ENCODE measurements at regions not wholly inside any gene's neighbourhood (a gene's known extent, or its start where the extent isn't known, plus 50 kb on each side); places are given as distances from the start of the nearest gene placed in this dataset.

GRCh38 chr9:13646500-13647021, 367.1 kb upstream of the MPDZ start:
- intact Hi-C loops (cut with DNase I) = no loop called here
- DNase-seq = no peak

GRCh38 chr9:13645557-13645956, 366.1 kb upstream of the MPDZ start:
- intact Hi-C loops (cut with DNase I) = no loop called here
- DNase-seq = no peak

DNA sequence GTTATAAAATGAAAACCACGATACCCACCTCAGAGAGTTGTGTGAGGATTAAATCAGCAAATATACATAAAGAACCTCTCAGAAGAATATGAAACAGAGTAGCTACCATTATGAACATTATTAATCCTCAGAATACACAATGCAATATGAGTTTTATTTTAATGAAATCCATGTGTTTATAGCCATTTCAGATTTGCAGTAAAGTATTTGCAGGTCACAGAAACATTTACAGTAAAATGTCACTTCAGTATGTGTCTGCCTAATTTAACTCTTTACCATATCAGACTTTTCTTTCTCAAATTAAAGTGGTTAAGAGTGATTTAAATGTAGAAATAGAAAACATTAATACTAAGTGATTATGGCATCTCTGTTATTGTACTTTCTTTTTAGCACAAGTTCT, 365.2 kb upstream of the MPDZ start:
- no peak for DNase-seq
- intact Hi-C loops (cut with DNase I) = no loop called here

- intact Hi-C loops (cut with DNase I) = no loop called here
- DNase-seq = no peak
These were observed 363.2 kb upstream of the MPDZ start for GRCh38 chr9:13642646-13643045.

GRCh38 chr9:13629067-13629466, 349.6 kb upstream of the MPDZ start:
- no peak for DNase-seq
- intact Hi-C loops (cut with DNase I) = no loop called here

- no peak for DNase-seq
- intact Hi-C loops (cut with DNase I) = no loop called here
These were observed 349.0 kb upstream of the MPDZ start for GRCh38 chr9:13628526-13628925.

DNA sequence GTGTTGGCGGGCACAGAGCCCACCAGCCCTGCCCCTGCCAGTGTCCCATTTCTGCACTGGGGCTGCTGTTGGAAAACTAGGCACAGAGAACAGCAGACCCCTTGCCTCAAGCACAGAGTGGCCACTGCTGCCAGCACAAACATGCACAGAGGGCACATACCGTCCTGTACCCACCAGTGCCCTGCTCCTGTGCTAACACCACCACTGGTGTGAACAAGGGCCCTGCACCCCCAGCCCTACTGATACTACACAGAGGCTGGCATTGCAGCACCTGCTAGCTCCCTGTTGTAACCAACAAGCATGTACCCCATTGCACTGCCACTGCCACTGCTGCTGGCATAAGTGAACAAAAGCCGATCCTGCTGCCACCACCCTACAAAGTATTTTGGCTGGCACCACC, 348.0 kb upstream of the MPDZ start:
- intact Hi-C loops (cut with DNase I) = no loop called here
- DNase-seq = no peak

DNA sequence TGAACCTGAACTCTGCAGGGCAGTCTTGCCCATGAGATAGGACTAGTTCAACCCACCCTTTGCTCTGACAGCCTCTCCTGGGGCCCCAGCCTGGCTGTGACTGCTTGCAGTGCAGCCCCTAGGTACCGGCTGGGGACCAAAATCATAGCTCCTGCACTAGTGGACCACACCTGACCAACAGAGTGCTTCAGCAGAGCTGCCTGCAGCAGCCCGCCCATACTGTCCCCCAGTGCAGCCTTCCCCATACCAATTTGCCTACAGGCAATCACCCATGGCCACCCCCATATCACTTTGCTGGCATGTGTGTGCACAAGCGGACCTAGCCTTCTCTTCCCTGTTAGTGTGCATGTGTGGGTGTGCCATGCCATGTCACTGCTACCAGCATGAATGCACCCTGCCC, 347.6 kb upstream of the MPDZ start:
- intact Hi-C loops (cut with DNase I) = no loop called here
- no peak for DNase-seq

GRCh38 chr9:13626601-13627000, 347.1 kb upstream of the MPDZ start:
- no peak for DNase-seq
- intact Hi-C loops (cut with DNase I) = no loop called here

GRCh38 chr9:13621872-13622564, 342.5 kb upstream of the MPDZ start:
- no peak for DNase-seq
- intact Hi-C loops (cut with DNase I) = no loop called here

DNA sequence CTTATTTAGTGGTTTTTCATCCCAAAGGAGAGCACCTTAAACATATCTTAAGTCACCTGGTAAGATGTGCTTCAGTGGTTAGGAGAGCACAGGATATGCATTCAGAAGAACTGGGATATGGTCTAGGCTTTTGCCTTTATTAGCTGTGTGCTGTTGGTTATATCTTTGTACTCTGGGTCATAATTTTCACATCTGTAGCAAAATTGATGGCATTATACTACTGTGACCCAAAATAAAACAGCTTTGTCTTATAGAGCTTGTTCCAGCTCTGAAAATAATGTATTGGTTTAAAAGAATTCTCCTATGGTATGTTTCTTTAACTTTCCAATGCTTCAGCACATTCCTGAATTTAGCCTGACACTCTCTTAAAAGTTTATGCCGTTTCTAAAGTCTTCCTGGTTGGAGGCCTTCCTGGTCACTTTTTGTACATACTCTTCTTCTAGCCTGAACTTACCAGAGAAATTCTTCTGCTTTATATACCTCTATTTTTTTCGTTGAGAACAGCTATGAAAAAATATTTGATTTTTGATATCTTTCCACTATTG, 337.1 kb upstream of the MPDZ start:
- intact Hi-C loops (cut with DNase I) = no loop called here
- no peak for DNase-seq

DNA sequence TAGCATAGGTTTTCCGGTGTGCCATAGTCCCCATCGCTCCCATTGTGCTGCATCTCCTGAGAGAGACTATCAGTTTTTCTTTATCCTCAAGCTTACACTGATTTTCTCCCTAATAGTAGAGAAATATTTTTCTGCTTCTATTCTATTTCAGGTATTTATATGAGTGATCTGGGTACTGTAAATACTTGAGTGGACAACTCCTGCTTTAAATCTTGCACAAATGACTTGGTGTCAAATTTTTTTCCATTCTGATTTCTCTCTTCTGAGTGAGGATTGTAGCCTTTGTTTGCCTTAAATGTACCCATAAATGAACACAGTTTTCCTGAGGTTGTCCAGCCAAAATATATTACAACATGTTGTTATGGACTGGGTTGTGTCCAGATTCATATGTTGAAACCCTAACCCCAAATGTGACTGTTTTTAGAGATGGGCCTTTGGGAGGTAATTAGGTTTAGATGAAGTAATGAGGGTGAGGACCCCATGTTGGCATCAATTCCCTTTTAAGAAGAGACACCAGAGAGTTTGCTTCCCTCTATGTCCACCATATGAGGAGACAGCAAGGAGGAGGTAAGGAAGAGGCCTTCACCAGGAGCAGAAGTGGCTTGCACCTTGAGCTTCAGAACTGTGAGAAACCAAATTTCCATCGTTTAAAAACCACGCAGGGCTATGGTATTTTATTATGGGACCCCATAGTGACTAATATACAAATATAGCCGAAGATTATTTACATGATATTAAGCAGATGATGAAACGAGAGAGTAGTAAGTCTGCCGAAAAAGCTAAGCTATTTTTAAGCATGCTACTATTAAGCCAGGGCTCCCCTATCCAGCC, 336.4 kb upstream of the MPDZ start:
- intact Hi-C loops (cut with DNase I) = no loop called here
- no peak for DNase-seq

GRCh38 chr9:13614060-13614459, 334.6 kb upstream of the MPDZ start:
- intact Hi-C loops (cut with DNase I) = no loop called here
- DNase-seq = no peak

DNA sequence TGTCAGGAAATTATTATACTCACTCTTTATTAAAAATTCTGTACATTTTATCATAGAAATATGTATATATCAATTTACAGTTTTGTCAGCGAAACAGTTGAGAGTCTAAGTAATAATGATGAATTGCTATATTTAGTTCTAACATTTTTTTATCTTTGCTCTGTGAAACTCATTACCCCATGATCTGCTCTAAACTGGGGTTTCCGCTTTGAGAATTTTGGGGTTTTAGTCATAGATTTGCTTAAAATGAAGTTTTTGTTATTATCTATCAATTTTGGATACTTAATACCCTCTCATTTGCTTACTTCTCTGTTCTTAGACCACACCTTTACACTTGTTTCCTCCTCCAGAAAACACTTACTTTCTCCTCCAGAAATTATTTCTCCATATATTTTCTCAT, 333.8 kb upstream of the MPDZ start:
- intact Hi-C loops (cut with DNase I) = no loop called here
- DNase-seq = no peak

DNA sequence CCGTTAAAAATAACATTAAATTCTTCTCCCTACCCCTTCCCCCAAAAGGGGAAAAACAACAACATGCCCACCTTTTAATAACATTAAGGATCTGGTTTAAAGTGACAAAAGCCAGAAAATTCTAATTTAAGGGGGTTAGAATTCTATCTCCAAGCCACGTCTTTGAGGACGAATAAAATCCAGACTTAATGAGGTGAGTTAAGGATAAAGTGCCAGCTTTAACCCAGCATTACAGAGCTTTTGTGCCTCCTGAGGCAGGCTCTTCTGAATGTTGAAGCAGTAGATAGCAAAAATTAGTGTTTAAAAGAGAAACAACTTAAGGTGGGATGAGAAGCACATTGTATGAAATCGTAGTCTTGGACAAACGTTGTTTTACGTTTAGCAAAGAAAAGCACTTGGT, 329.0 kb upstream of the MPDZ start:
- peak in 1 of 42 donors; percentile 2 for DNase-seq
- intact Hi-C loops (cut with DNase I) = no loop called here

DNA sequence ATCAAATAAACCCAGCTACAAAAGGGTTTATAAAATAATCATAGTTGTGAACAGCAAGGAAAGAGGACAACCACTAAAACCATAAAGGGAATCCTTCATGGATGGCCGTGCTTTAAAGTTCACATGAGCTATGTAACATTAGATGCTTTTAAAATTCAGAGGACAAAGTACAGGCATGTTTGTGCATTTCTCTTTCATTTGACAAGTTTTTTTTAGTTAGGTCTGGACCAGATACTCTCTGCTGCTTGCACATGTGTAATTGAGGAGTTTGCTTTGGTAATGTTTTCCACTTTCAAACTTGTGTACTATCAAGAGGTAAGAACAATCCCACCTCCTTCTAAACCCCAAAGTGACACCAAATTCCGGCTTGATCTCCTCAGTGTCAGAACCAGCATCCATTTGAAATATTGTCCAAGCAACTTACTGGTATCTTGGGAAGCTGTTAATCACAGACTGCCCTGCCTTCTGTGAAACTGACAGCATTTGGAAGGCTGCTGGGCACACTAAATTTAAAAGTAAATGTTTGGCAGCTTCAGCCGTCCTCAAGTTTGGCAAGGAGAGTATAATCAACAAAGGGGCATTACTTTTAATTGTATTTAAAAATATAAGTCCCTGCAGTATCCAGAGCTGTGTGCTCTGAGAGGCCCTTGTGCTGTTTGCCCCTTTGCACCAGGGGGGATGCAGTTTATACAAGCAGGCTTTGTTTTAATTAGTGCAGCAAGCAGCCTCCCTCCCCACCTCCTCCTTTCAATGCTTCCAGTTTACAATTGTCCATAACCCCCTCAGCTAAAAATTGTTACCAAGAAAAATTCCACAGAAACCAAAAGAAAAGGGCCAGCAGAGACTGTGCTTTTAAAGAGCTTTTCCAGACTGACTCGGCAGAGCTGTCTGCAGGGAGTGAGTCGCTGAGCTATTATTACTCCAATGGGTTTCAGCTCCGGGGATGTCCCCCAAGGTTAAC, 328.3 kb upstream of the MPDZ start:
- peak in 16 of 42 donors; percentile 8 to 49 (median 24) for DNase-seq
- intact Hi-C loops (cut with DNase I) = no loop called here

- intact Hi-C loops (cut with DNase I) = no loop called here
- no peak for DNase-seq
These were observed 327.1 kb upstream of the MPDZ start for GRCh38 chr9:13606586-13606985.

GRCh38 chr9:13603921-13604320, 324.4 kb upstream of the MPDZ start:
- no peak for DNase-seq
- intact Hi-C loops (cut with DNase I) = no loop called here

DNA sequence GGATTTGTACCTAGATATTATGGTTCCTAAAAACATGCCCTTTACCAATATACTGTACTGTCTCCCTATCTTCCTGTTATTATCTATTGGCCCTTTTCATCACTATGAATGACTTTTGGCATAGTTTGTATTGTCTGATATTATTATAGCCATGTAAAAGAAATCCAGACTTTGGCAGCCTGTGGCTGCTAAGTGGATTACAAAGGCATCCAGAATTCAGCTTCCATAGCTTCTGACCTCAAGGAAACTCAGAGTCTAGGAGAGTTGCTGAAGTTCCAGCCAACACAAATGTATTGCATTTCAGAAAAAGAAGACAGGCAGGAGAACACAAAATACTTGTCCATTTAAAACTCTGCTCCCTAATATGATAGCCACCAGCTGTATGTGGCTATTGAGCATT, 319.2 kb upstream of the MPDZ start:
- no peak for DNase-seq
- intact Hi-C loops (cut with DNase I) = no loop called here

Data from head of caudate nucleus (tissue), 42 donors.